NCI-H1417 treated with DMSO at 0.1 percent for 48 hours (cell line): ENCODE measurements at regions not wholly inside any gene's neighbourhood (a gene's known extent, or its start where the extent isn't known, plus 50 kb on each side); places are given as distances from the start of the nearest gene placed in this dataset.
"Not testable (repeated sequence)": the region's sequence is repeated elsewhere in the genome, so short reads cannot be mapped to it uniquely, and the experiment has no call there.

ENCODE experiments used
- DNase-seq: peaks from one replicate; lab custom pipeline; 2025; lab: John Stamatoyannopoulos, UW

DNA sequence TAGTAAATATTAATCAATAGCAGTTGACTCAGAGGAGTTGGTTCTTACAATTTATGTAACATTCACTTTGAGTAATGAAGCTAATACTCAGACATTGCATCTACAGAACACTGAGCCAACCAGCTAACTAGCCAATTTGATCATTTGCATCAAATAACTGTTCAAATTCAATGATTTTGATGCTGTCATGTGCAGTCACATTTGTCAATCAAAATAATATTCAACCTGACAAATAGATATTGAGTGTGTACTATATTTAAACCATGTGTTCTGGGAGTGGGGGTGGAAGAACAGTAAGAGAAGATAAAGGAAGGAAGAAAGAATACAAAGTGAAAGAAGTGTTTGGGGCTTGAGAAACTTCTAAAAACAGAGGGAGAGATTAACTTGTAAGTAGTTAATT, 277.2 kb upstream of the ARHGEF26 start:
- DNase-seq, result no peak

DNA sequence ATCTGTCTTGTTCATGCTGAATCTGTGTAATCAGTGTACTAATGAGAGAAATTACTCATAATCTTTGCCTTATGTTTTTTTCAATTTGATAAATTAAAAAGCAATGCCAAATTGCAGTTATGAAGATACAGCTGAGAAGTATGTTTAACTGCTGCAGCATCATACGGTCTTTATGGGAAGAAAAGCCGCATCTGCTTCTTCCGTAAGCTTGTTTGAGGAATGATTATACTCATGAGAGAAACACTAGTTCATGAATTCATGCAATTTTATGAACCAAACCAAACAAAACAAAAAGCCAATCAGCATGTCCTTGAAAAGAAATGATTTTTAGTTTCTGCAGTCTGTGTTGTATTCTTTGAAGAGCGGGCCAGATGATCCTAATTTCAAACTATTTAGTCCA, 275.9 kb upstream of the ARHGEF26 start:
- DNase-seq, result no peak

DNA sequence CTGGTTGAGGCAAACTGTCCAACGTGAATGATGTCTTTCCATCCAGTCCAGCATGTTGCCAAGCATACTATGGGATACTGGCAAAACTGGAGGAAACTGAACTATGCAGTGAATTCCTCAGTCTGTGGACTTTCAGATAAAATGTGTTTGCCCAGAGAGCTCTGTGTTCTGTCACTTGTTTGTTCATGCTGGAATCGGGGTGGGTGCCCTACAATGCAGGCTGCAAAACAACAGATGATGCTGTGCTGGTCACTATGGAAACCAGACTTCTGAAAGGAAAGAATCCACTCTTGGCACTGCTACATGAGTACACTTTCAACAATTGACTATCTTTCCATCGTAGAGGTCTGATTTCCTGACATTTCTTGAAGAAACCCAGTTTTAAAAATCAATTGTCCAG, 272.5 kb upstream of the ARHGEF26 start:
- DNase-seq, result no peak

GRCh38 chr3:153852355-153852754, 268.8 kb upstream of the ARHGEF26 start:
- no peak for DNase-seq

- DNase-seq, result no peak
Observed at GRCh38 chr3:153853163-153853562, 268.0 kb upstream of the ARHGEF26 start.

- DNase-seq, result no peak
Observed at GRCh38 chr3:153855772-153856171, 265.4 kb upstream of the ARHGEF26 start.

GRCh38 chr3:153856932-153857331, 264.3 kb upstream of the ARHGEF26 start:
- no peak for DNase-seq

GRCh38 chr3:153864793-153865192, 256.4 kb upstream of the ARHGEF26 start:
- no peak for DNase-seq

DNA sequence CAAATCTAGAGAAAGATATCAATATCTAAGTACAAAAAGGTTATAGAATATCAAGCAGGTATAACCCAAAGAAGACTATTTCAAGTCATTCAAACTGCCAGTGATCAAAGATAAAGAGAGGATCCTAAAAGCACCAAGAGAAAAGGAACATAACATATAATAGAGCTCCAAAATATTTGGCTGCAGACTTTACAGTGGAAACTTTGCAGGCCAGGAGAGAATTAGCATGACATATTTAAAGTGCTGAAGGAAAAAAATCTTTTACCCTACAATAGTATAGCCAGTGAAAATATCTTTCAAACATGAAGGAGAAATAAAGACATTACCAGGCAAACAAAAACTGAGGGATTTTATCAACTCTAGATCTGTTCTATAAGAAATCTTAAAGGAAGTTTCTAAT, 254.3 kb upstream of the ARHGEF26 start:
- no peak for DNase-seq

DNA sequence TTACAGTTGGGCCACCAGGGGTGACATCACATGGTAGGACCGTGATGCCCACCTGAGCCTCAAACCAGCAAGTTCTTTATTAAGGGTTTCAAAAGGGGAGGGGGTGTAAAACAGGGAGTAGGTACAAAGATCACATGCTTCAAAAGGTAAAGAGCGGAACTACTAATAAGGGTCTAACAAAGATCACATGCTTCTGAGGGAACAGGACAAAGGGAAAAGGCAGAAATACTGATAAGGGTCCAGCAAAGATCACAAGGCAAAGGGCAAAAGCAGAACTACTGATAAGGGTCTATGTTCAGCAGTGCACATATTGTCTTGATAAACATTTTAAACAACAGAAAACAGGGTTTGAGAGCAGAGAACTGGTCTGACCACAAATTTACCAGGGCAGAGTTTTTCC, 246.8 kb upstream of the ARHGEF26 start:
- DNase-seq, result not testable (repeated sequence)

- DNase-seq, result no peak
Observed at GRCh38 chr3:153880493-153880892, 240.7 kb upstream of the ARHGEF26 start.

DNA sequence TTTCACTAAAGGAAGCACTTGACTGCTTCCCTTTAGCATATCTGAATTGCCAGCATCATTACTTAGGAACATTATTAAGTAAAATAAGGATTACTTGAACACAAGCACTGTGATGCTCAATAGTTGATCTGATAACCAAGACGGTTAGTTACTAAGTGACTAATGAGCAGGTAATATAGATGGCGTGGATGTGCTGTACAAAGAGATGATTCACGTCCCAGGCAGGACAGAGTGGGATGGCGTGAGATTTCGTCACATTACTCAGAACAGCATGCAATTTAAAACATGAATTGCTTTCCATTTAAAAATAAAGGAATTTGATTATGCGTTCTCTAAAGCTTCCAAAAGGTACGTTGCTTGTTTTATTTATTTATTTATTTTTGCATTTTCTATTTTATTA, 240.0 kb upstream of the ARHGEF26 start:
- DNase-seq, result no peak

- DNase-seq, result no peak
Observed at GRCh38 chr3:153885359-153885758, 235.8 kb upstream of the ARHGEF26 start.

DNA sequence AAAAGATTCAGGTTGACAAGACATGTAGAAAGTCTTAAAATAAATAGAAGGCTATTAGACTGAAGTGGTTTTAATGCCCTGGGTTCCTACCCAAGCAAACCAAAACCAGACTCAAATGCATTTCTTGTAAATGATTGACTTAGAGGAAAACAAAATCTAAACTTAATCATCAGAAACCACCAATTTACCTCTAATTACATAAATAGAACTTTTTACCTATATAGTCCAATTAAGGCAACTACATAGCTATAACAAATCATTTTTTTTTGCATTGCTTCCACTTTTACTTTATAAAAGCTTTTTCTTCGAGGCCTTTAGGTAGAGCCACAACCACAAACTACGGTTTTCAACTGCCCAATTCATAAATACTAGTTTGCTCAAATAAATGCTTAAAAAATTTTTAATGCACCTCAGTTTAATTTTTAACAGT, 231.3 kb upstream of the ARHGEF26 start:
- no peak for DNase-seq

GRCh38 chr3:153892126-153892525, 229.1 kb upstream of the ARHGEF26 start:
- no peak for DNase-seq

- no peak for DNase-seq
Observed at GRCh38 chr3:153894857-153895256, 226.3 kb upstream of the ARHGEF26 start.

- DNase-seq, result no peak
Observed at GRCh38 chr3:153896197-153896596, 225.0 kb upstream of the ARHGEF26 start.

DNA sequence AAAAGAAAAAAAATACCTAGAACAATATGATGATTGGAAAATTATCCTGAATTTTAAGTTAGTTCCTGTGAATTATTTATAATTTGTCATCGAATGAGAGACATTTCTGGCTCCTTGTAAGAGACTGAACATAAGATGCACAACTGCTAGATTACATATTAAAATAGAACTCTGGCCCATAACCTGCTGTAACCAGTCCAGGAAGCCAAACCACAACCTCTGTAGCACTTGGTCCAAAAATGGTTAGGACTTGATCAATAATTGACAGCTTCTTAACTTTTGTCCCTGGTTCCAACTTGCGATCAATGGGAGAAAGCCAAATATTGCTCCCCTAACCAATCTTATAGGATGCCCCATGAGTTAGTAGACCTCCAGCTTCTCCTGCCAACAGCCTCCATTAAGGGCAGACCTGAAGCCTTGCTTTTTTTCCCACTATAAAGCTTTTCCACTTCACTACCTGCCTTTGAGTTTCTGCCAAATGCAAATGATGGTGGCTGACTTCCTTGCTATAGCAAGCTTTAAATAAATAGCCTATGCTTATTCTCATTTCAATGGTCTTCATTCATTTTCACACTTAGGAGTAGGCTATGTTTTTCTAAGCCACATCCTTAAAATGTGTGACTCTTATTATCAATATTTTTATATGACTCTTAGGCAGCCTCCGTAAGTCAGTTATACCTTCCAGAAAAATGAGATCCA, 224.0 kb upstream of the ARHGEF26 start:
- no peak for DNase-seq

- DNase-seq, result no peak
Observed at GRCh38 chr3:153897842-153898241, 223.3 kb upstream of the ARHGEF26 start.

- DNase-seq, result no peak
Observed at GRCh38 chr3:153901152-153901551, 220.0 kb upstream of the ARHGEF26 start.

GRCh38 chr3:153901991-153902390, 219.2 kb upstream of the ARHGEF26 start:
- DNase-seq, result no peak

DNA sequence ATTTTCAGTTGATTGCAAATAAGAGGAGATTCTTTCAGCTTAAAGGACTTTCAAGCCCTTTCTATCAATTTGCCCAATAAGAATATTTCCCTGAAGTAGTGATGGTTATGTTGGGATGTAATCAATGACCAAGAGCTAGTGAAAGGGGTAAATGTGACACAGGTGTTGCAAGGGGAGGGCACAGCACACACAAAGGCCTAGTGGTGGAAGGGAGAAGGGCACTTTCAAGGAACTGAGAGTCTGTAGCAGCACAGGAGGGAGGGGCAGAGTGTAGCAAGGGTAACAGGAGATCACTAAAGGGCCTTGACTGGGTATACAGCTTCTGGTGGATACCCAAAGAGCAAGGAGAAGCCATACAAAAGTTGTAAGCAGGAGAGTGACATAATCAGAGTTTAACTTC, 217.8 kb upstream of the ARHGEF26 start:
- no peak for DNase-seq

DNA sequence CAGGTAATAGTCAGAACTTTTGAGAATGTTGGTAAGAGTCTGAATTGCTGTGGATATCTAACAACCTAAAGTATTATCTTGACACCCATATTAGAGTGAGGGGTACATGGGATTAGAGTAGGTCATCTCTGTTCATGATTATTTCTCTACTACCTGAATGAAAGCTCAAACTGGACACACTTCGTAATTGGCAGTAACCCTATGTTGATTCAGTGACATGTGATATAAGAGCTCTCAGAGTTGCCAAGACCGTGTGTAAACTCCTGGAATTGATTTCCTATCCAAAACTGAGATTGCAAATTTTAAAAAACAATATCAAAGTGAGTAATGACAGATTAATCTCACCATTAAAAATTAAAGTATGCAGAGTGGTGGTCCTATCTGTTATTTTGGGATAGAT, 214.8 kb upstream of the ARHGEF26 start:
- DNase-seq, result no peak

DNA sequence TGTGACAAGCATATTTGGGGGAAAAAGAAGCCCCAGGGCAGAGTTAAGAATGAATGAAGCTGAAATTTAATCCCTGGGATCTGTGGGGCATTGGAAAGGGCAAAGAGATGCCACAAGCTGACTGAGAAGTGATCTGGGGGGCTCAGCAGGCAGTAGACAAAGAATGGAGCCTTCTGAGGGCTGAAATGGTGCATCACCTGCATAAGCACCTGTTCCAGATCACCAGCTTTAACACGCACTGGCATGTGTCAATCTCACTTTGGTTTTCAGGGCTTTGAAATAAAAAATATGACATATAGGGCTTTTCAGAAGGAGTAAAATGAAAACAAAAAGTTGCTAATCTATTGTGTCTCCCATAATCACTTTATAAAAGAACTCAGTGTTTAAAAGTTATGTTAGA, 210.8 kb upstream of the ARHGEF26 start:
- DNase-seq, result no peak
